CD4-positive, alpha-beta T cell (primary cell): ENCODE measurements at regions not wholly inside any gene's neighbourhood (a gene's known extent, or its start where the extent isn't known, plus 50 kb on each side); places are given as distances from the start of the nearest gene placed in this dataset.

ENCODE experiments used
- ATAC-seq: fragments of 200-7000 bp; cut with Tn5 transposase; one replicate; pipeline ENCODE4 v1.10.0; 2022; ENCODE audit warnings: mild to moderate bottlenecking; ENCODE audit not compliant: poor library complexity
- CTCF ChIA-PET: fragments of 350-600 bp; sonication (Branson Sonifier 250); formaldehyde crosslinking; loops from one replicate; lab custom pipeline; 2021; ENCODE audit warnings: antibody characterized with exemption, inconsistent platforms; lab: Charles Lee
- POLR2A ChIA-PET: fragments of 350-600 bp; sonication (Branson Sonifier 250); formaldehyde crosslinking; loops from one replicate; lab custom pipeline; 2021; ENCODE audit warnings: antibody characterized with exemption, inconsistent platforms; lab: Charles Lee
- DNase-seq, 14 experiments: peaks; one replicate each; pipeline ENCODE4 v3.0.0-alpha.2; 2013 to 2020; ENCODE audit warnings: mixed read lengths in 2 of 14
- H3K27ac ChIP-seq, 2 donors: one replicate each; pipeline versions ENCODE4 v1.5.1 to v1.7.0; 2013; ENCODE audit warnings: low read length in 2 of 2, low read depth in 1 of 2, mild to moderate bottlenecking in 1 of 2
- H3K27me3 ChIP-seq, 2 experiments: 1 replicate in 1 of 2; 2 replicates in 1 of 2; pipeline versions ENCODE4 v1.6.1 to v1.7.0; 2013; ENCODE audit warnings: low read length in 2 of 2, control low read depth in 1 of 2, mild to moderate bottlenecking in 1 of 2, moderate library complexity in 1 of 2; ENCODE audit not compliant: insufficient read depth in 2 of 2, control insufficient read depth in 1 of 2
- H3K36me3 ChIP-seq: one replicate; pipeline ENCODE4 v1.6.1; 2013; ENCODE audit warnings: low read length, control low read depth; ENCODE audit not compliant: insufficient read depth
- H3K4me1 ChIP-seq: one replicate; pipeline ENCODE4 v1.6.1; 2013; ENCODE audit warnings: low read length, control low read depth; ENCODE audit not compliant: insufficient read depth
- H3K4me3 ChIP-seq: one replicate; pipeline ENCODE4 v1.5.1; 2013; ENCODE audit warnings: mild to moderate bottlenecking, low read length, moderate library complexity
- H3K9me3 ChIP-seq, 2 experiments: 1 replicate in 1 of 2; 2 replicates in 1 of 2; pipeline versions ENCODE4 v1.6.1 to v1.7.0; 2013; ENCODE audit warnings: low read length in 2 of 2, mild to moderate bottlenecking in 2 of 2, control low read depth in 1 of 2, moderate library complexity in 1 of 2; ENCODE audit not compliant: control insufficient read depth in 1 of 2, insufficient read depth in 1 of 2
- H3K27ac Mint-ChIP-seq: one replicate; pipeline ENCODE4 v1.8.0; 2020; ENCODE audit warnings: mixed read lengths
- H3K27me3 Mint-ChIP-seq: one replicate; pipeline ENCODE4 v1.8.0; 2021; ENCODE audit warnings: mixed read lengths
- H3K36me3 Mint-ChIP-seq: one replicate; pipeline ENCODE4 v1.8.0; 2021; ENCODE audit warnings: low read depth, mixed read lengths
- H3K4me1 Mint-ChIP-seq: one replicate; pipeline ENCODE4 v1.8.0; 2021; ENCODE audit warnings: low read depth, mixed read lengths
- H3K4me3 Mint-ChIP-seq: one replicate; pipeline ENCODE4 v1.8.0; 2020; ENCODE audit warnings: mild to moderate bottlenecking, mixed read lengths
- H3K9me3 Mint-ChIP-seq: one replicate; pipeline ENCODE4 v1.8.0; 2020; ENCODE audit warnings: mixed read lengths
- CTCF ChIP-seq: fragments of 200-600 bp; IDR thresholded peaks from one replicate; pipeline ENCODE4 v1.8.0; 2022; ENCODE audit warnings: antibody characterized with exemption, mild to moderate bottlenecking
- intact Hi-C, 2 experiments: fragments of 100-400 bp; cut with DNase I in 1 of 2; cut with micrococcal nuclease in 1 of 2; formaldehyde crosslinking; loops; one replicate each; pipeline versions ENCODE4 v1.15.1 to v1.9.0; 2023 to 2025; cut with DNase I, micrococcal nuclease

DNA sequence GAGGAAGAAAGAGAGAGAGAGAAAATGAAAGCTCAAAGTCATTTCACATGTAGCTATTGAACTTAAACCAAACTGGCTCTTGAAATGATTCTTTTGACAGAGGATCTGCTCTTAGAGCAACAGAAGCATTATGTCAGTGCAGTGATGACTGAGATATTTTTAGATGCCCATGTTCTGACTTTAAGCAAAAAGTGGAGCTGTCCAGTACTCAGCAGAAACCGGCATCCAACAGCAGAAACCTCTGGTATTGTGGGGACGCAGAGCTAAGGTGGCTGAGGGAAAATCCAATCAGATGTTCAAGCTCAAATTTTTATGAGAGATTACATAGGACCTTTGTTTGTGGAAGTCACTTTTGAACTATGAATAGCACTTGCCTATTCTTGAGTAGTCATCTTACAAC is 69.8 kb upstream of the ANKFN1 start:
- Histone ChIP-seq H3K9me3 (no peaks in the 10 kb centered on the region), H3K27ac (no peak overlapping the region), H3K4me3 (no peak overlapping the region), H3K36me3 (no peaks in the 10 kb centered on the region), H3K27me3 (no peaks in the 10 kb centered on the region), H3K4me1 (no peaks in the 10 kb centered on the region)
- Mint-ChIP-seq H3K4me1 (no peaks in the 10 kb centered on the region), H3K27ac (no peak overlapping the region), H3K4me3 (no peak overlapping the region), H3K9me3 (peaks cover 2% of the 10 kb centered on the region), H3K27me3 (peaks cover 7% of the 10 kb centered on the region), H3K36me3 (no peaks in the 10 kb centered on the region)
- TF ChIP-seq CTCF: no peak
- DNase-seq (no peak), ATAC-seq (no peak)
- intact Hi-C loops: no loop called here
- CTCF ChIA-PET: no interaction called here
- POLR2A ChIA-PET: interaction anchor here (0.6 to 0.7 kb wide), 2 partner anchors 9 to 304 kb away, joined by 3 read pairs; no protein-coding TSS in a partner anchor

- Mint-ChIP-seq H3K4me1 (no peaks in the 10 kb centered on the region), H3K27ac (no peak overlapping the region), H3K36me3 (no peaks in the 10 kb centered on the region), H3K27me3 (peaks cover 7% of the 10 kb centered on the region), H3K4me3 (no peak overlapping the region), H3K9me3 (peaks cover 2% of the 10 kb centered on the region)
- no peak for ATAC-seq
- H3K4me3 ChIP-seq: no peak overlapping the region
- H3K36me3 ChIP-seq: no peaks in the 10 kb centered on the region
- CTCF ChIA-PET: no interaction called here
- POLR2A ChIA-PET: no interaction called here
- no peak for TF ChIP-seq CTCF
- intact Hi-C loops: no loop called here
- H3K4me1 ChIP-seq: no peaks in the 10 kb centered on the region
- no peaks in the 10 kb centered on the region for H3K27me3 ChIP-seq
- no peak overlapping the region for H3K27ac ChIP-seq
- no peak for DNase-seq
- no peaks in the 10 kb centered on the region for H3K9me3 ChIP-seq
Observed at GRCh38 chr17:56085576-56086267, 67.6 kb upstream of the ANKFN1 start.

DNA sequence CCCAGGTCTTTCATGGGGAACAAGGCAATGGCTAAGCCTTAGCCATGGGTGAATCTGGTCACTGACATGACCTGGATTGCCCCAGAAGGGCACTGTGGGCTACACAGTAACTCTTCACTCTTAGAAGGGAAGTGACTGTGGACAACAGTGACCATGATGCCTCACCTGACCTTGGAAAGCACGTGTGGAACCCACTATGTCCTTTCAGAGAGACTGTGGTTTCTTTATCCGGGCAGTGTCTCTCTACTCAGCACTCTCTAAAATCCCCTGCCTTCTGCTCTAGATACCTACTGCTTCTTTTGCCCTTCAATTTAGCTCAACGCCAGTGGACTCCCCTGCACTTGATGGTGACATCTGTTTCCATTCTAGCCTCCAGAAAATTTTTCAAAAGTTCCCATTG is 66.1 kb upstream of the ANKFN1 start:
- TF ChIP-seq CTCF: no peak
- H3K9me3 ChIP-seq: no peaks in the 10 kb centered on the region
- H3K4me1 ChIP-seq: no peaks in the 10 kb centered on the region
- no peak overlapping the region for H3K27ac Mint-ChIP-seq
- peaks cover 2% of the 10 kb centered on the region for H3K9me3 Mint-ChIP-seq
- H3K27ac ChIP-seq: no peak overlapping the region
- H3K4me3 ChIP-seq: no peak overlapping the region
- H3K36me3 ChIP-seq: no peaks in the 10 kb centered on the region
- H3K36me3 Mint-ChIP-seq: no peaks in the 10 kb centered on the region
- intact Hi-C loops: no loop called here
- H3K4me1 Mint-ChIP-seq: no peaks in the 10 kb centered on the region
- no peak for ATAC-seq
- peaks cover 7% of the 10 kb centered on the region for H3K27me3 Mint-ChIP-seq
- no peak for DNase-seq
- ChIA-PET POLR2A (no interaction called here), CTCF (no interaction called here)
- no peak overlapping the region for H3K4me3 Mint-ChIP-seq
- no peaks in the 10 kb centered on the region for H3K27me3 ChIP-seq
